NCI-H146 (cell line): ENCODE measurements at regions not wholly inside any gene's neighbourhood (a gene's known extent, or its start where the extent isn't known, plus 50 kb on each side); places are given as distances from the start of the nearest gene placed in this dataset.
"Not testable (repeated sequence)": the region's sequence is repeated elsewhere in the genome, so short reads cannot be mapped to it uniquely, and the experiment has no call there.

Source experiments
- DNase-seq: peaks from one replicate; lab custom pipeline; 2025; lab: John Stamatoyannopoulos, UW

DNA sequence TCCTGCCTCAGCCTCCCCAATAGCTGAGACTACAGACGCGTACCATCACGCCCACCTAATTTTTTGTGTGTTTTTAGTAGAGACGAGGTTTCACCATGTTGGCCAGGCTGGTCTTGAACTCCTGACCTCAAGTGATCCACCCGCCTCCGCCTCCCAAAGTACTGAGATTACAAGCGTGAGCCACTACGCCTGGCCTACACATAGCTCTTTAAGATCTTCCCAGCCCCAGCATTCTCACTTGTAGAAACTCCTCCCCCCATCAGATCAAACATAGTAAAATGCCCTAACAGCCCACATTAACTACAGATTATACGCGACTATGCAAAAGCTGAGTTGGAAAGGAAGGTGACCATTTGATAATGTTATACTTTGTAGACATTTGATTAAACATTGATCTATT, 634.8 kb downstream of the MATN1 start:
- DNase-seq = no peak

DNA sequence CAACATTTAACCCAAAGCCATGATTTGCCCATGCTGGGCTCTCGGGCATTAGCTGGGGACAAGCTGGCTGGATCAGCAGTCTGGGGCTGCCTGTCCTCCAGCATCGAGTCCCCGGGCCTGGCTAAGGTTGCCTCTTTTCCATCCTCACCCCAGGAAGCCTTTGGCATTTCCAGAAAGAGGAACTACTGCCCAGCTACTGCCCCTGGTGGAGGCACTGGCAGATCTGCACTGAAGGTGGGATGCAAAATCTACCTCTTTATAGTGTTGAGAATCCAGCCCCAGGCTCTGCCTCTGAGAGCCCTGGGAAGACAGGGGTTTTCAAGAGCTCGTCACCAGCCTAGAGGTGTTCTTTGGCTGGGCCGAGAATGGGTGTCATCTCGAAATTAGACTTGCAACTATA, 635.9 kb downstream of the MATN1 start:
- DNase-seq = no peak

DNA sequence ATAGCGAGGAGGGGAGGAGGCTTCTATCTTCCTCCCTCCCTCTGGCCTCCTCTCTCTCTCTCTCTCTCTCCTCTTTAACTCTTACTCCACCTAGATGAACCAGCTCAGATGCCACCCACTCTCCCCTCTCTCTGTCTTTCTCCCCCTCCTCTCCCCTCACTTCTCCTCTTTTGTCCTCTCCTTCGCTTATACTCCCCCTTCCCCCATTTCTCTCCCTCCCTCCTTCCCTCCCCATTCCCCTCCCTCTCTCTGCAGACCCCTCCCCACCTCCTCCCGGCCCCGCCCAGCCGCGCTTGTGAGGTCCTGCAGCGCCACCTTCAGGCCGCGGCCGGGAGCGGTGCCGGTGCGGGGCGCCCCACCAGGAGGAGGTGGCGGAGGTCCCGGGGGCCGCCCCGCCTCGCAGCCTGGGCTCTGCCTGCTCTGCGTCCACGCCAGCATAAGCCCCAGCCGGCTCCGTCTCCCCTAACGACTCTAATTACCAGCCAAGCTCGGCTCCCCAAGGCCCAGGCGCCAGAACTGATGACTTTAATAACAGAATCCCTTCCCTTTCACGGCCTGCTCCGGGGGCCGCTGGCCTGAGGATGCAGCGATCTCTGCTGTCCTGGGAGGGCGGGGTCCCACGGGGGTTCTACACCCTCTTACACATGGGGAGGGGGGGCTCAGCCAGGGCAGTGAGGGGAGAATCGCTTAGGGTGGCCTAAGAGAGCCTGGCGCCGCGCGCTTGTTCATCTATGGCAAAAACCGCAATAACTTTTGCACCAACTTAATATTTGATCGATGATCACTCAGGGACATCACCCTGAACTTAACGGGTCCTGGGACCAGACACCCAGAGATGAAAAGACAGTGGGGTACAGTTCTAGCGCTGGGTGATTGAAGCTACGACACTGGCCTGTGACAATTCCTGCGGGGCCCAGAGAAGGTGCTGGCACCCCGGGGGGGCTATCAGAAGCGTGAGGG, 637.3 kb downstream of the MATN1 start:
- DNase-seq = no peak

DNA sequence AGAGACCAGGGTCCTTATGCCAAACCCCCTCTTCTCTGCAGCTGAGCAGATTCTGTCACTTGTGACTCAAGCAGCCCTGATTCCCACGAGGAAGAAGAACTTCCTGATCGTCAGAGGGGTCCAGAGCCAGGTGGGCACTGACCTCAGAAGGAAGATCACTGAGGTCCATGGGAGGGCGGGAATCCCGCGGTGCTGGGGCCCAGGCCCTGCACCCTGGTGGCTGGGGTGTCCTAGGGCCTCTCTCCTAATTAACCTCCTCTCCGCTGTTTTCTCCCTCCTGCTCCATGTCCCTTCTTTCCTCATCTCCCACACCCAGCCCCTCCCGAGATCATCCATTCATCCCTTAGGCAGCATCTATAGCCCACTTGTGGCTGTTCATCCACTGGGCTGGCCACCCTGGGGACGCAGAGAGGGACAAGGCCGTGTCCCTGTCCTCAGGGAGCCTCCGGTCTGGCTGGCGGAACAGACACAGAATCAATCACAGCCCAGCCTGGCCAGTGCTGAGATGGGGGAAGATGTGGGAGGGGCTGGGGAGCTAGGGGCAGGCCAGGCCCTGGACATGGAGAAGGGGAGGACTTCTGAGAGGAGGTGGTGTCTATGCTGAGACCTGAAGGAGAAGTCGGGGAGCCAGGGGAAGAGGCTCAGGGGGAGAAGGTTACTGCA, 638.3 kb downstream of the MATN1 start:
- DNase-seq = no peak

DNA sequence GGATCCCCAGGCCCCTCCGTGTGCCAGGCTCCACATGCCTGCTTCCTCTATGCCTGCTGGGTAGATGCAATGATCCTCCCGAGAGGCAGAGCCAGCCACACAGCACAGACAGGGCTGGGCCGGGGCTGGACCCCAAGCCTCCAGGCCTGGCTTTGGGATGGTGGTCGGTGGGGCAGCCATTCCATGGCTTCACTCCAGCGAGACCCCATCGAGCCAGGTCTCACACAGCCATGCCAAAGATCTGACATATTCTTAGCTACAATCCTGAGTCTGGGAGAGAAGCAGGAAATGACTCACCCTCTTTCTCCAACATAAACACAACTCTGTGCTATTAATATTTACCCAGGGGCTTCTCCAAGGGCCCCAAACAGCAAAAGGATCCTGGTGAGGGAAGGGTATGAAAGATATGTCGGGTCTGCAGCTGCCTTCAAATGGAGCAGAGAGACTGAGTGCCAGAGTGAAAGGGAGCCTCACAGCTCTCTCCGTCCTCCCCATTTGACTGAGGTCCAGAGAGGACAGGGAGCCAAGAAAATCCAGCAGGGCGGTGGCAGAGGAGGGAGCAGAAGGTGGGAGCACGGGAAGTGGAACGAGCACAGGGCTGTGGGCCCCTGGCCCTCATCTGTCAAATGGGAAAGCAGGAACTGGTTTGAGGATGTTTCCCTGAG, 639.5 kb downstream of the MATN1 start:
- no peak for DNase-seq

DNA sequence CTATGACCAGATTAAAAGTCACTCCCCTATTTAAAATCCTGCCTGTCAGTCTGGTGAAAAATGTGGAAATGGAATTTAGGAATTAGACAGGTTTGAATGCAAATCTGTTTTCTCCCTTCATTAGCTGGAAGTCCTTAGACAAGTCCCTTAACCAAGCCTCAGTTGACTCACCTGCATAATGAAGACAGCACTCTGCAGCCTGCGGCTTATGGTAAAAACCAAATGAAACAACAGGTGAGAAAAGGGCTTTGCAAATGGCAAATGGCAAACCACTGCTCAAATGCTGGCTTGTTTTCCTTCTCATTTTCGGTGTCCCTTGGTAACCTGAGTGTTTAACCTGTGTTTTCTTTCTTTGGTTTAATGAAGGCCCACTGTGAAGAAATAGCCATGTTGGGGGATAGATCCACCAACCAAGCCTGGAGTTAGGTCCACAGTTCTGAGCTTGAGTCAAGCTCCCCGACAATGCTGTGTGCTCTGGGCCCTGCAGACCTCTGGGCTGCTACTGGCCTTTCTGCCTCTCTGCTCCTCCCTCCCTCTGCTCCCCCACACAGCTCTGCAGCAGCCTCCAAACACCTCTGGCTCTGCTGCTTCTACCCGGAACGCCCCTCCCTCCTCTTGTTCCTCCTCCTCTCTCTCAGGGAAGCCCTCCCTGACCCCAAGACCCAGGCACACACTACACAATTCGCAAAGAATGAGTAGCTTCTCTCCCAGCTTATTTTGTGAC, 641.8 kb downstream of the MATN1 start:
- DNase-seq = no peak

DNA sequence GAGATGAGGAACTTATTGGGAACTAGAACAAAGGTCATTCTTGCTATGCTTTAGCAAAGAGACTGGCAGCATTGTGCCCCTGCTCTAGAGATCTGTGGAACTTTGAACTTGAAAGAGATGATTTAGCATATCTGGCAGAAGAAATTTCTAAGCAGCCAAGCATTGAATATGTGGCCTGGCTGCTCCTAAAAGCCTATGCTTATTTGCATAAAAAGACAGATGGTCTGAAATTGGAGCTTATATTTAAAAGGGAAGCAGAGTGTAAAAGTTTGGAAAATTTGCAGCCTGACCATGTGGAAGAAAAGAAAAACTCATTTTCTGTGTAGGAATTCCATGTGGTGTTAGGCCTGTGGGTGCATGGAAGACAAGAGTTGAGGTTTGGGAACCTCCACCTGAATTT, 647.5 kb downstream of the MATN1 start:
- DNase-seq = not testable (repeated sequence)

DNA sequence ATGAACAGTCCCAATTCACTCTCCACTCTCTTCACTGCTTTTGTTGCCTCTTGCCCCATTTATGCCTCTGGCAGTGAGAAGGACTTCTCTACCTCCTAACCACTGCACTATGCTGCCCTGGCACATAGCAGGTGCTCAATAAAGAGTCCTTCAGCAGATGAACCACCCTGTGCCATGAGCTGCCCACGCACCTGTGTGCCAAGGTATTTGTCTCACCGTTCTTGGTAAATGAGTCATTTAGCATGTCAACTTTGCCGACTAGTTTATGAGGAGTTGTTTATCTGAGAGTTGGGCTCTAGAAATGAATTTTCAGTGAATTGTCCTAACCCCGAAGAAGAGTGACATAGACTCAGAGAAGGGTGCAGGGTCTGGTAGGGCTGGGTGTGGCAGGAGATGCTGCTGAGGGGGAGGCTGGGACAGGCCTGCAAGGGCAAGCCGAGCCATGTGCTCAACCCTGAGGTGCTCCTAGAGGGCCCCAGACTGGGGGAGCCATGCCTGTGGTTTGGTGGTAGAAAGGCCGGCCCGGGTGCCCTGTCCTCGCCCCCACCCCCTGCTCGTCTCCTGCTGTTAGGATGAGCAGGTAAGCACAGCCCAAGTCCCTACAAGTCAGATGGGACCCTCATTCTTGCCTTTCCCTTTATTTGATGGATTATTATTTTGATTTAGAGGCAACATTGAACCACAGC, 654.5 kb downstream of the MATN1 start:
- DNase-seq = no peak

DNA sequence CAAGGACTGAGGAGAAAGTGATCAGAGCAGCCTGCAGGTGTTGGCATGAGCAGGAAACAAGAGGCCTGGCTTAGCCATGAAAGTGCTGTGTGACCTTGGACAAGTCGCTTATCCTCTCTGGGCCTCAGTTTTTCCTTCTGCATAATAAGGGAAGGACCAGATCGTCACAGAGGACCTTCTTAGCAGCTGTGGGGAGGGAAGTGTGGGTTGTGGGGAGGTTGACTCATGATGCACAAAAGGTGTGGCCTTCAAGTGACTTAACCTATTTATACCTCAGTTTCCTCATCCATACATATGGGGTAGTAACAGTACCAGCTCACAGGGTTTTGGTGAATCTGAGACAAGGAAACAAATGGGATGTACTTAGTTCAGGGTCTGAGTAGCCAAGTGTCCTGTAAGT, 658.8 kb downstream of the MATN1 start:
- DNase-seq = no peak

DNA sequence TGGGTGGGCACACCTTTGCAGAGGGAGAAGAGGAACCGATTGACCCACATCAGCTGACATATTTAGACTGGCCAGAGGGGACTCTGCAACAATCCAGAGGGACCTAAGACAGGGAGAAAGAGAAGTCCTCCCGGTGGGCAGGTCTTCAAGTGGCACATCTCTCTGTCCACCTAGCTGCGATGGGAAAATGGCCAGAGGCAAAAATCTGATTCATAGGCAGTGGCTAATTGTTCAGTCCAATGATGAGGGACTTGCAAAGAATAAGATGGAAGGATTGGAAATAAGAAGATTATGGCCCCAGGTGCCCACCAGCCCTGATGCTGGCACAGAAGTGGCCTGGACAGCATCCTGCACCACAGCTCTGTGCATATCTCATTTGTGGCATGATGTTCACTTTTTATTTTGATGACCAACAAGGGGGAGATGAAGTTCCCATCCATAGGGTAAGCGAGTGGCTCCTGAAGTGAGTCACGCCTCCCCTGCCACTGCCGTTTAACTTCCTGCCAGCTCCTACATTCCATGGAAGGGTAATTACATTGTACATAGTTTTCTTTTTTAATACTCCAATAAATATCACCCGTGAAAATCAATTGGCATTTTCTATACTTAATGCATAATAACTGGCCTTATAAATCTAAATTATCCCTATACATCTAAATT, 659.6 kb downstream of the MATN1 start:
- no peak for DNase-seq

DNA sequence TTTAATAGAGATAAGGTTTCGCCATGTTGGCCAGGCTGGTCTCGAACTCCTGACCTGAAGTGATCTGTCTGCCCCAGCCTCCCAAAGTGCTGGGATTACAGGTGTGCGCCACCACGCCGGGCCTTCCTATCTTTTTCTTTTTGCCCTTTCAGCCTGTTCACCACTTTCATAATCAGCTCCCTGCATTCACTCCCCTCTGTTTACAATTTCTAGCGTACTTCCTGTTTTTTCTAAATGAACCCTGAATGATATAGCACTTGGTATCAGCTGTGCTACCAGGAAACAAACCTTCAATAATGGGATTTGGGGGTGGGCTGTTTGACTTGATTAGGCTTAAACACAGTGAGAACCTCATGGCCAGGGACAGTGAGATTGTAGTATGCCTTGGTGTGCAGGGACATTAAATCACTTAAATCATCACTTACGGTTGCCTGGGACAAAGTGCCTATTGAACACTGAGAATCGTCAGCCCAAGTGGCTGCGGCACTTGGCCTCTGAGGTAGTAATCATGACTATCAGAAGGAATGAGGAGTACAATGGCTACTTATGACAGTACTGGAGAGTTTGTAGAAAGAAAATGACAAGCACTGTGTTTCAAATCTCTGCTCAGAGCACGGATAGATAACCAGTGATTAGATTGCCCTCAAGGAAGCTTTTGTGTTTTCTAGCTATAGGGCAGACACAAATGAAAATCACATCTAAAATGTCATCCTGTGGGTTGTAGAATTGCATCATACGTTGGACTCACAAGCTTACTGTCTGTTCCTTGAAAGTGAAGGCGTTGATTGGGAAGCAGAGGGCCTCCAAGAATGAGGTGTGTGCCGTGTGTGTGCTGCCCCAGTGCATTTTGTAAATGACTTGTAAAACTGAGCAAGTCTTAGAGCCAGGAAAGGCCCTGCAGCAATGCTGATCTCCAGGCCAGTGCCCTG, 661.8 kb downstream of the MATN1 start:
- DNase-seq = no peak

DNA sequence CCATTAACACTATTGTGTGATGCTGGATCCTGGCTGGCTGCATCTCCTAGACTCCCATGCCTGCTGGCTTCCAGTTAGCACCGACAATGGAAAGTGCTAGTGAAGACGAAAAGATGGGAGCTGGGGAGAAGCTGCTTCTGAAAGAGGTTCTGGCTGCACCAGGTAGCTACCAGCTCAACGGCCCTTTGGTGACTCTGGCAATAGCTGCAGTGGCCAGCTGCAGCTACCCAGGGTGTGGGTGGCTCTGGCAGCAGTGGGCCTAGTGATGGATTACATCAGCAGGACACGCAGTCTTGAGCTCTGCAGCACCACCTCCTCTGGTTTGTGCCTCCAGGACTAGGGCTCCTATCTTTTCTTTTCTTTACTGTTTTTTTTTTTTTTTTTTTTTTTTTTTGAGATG, 662.6 kb downstream of the MATN1 start:
- no peak for DNase-seq

DNA sequence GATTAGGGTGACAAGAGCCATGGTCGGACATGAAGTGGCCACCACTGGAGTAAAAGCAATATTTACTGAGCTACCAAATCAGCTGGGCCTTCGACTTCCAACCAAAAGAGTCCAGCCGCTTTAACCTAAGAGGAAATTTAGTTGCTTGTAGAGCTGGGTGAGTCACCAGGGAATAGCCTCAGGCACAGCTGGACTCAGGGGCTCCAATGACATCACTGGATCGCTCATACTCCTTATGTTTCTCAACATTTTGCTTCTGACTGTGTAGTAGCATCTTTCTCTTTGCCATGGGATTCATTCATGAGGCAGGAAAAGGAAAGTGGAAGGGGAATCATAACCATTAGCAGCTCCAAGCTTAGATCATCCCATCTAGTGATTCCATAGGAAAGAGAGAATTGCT, 664.4 kb downstream of the MATN1 start:
- no peak for DNase-seq

DNA sequence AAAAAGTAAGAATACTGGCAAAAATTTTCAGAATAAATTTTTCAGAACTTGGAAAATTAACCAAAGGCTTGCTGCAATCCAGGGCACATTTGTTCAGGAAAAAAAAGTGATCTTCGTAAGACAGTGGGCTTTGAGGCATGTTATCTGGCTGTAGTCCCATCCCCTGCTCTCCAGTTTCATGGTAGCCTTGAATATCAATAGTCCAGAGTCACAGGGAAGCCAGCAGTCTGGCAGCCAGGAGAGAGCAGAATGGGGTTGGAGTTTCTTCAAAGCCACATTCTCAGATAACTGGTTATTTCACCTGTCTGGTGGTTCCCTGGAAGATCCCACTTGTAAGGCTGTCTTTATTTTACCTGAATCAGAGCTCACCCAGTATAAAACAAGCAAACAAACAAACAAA, 669.3 kb downstream of the MATN1 start:
- DNase-seq = no peak

DNA sequence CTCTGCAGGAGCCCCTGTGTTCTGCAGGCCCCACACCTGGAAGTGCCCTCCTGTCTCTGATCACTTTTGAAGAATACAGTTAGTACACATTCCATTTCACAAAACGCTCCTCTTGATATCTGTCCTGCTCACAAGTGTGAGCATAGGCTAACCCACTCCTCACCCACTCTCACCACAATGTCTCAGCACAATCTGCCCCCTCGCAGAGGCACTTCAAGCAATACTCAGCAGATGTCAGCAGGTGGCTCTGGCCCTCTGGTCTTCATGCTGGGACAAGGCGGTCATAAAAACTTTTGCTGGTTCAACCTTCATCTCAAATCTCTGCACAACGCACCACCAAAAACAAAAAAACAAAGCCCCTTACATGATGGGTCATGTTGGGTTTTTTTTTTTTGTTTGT, 671.2 kb downstream of the MATN1 start:
- no peak for DNase-seq

DNA sequence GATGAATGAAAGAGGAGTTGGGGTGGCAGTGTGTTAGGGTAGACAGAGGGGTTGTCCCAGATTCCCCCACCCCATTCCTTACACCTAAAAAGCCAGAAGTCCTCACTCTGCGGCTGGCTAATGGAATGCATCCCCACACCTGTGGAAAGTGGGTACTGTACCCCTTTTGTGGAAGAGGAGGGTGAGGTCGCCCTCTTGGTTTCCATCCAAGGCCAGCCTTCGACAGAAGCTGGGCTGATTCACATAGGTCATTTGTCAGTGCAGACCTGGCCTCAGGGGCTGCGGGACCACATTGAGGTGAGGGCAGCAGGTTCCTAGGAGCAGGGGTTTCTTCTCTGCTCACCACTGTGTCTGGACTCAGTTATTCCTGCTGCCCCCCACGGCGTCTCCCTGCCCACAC, 671.6 kb downstream of the MATN1 start:
- DNase-seq = no peak

DNA sequence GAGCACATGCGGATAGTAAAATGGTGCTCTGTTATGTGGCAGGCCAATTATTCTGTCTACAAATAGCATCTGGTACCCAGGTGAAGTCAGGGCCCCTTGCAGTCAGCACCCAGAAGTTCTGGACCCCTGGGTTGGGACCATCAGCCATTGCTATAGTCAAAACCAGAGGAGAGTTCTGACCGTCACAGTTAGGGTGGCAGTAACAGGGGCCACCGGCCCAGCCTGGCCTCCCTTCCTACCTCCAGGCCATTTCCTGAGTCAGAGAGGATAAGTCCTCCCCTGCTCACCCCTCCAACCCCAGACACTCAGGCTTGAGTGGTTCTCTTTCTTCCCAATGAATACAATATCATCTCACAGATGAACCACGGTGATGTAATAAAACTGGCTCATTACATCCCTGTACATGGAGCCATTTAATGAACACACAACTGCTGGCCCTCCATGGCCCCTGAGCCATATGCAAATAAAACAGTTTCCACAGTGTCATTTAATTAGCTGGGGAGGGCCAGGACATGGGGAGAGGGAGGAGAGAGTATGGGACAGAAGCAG, 673.6 kb downstream of the MATN1 start:
- no peak for DNase-seq

DNA sequence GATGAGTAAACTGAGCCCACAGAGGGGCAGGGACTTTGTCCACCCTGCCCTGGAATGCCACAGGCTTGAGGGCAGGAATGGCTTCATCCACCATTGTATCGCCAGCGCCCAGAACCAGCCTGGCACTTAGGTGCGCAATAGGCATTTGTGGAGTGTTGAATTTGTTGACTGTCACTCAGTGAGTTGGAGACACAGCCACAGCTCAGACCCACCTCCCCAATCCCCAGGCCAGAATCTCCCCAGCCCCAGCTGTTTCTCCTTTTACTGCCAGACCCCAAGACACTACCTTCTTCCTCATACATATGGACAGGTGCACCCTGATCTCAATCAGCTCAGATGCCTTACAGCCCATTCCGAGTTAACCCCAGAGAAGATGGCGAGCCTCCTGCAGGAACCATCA, 674.5 kb downstream of the MATN1 start:
- no peak for DNase-seq

DNA sequence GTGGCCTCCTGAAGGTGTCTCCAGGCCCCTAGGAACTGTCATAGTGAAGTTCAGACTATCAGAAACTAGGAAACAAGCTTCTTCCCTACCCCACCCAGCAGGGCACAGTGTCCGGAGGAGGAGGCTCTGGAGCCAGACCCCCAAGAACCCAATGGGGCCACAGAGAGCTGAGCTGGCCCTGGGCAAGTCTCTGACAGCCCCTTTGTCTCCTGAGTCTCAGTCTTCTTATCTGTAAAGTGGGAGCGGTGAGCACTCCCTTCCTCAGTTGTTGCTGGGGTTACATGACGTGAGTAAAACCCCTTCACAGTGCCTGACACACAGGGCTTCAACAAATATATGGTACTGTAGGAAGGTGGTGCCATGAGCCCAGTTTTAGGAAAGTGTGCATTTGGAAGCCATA, 675.8 kb downstream of the MATN1 start:
- DNase-seq = no peak

DNA sequence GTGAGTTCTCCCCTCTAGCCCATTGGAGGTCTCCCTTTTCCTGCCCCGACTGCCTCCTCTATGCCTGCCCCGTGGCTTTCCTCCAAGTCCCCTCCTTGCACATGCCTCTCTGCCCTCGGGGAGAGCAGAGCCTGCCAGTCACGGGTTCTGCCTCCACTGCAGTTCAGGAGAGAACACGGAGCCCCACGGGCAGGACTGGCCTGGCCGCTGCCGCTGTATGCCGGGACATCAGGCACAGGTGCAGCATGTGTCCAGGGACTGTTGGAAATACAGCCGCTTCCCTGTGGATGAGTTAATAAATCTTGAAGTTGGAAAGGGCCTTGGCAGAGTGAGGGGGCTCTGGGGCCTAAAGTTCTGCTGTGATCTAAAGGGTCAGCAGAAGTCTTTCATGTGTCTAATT, 676.6 kb downstream of the MATN1 start:
- DNase-seq = no peak
